ENCODE measurements at regions not wholly inside any gene's neighbourhood (a gene's known extent, or its start where the extent isn't known, plus 50 kb on each side); places are given as distances from the start of the nearest gene placed in this dataset.
"Not testable (repeated sequence)": the region's sequence is repeated elsewhere in the genome, so short reads cannot be mapped to it uniquely, and the experiment has no call there.

- Histone ChIP-seq H3F3A (ENCODE audit: insufficient read depth, low read length) (no peaks in the 10 kb centered on the region), H3K9me2 (replicated peaks; ENCODE audit: insufficient read depth, low read length) (no peaks in the 10 kb centered on the region), H3K27ac (ENCODE audit: low read length) (no peak overlapping the region), H3K9me3 (replicated peaks; ENCODE audit: insufficient read depth, low read length) (no peaks in the 10 kb centered on the region), H4K20me1 (ENCODE audit: insufficient read depth, low read length) (no peaks in the 10 kb centered on the region), H3K4me3 (ENCODE audit: low read length) (no peak overlapping the region), H3K4me2 (ENCODE audit: low read depth, low read length) (no peak overlapping the region), H3K9ac (ENCODE audit: low read length) (no peak overlapping the region), H2AFZ (ENCODE audit: low read length) (no peak overlapping the region), H3K27me3 (replicated peaks; ENCODE audit: insufficient read depth, low read length) (no peaks in the 10 kb centered on the region), H3K36me3 (replicated peaks; ENCODE audit: insufficient read depth, low read length) (no peaks in the 10 kb centered on the region), H3K79me2 (ENCODE audit: low read length) (no peaks in the 10 kb centered on the region), H3K4me1 (ENCODE audit: low read length) (no peaks in the 10 kb centered on the region)
- TF ChIP-seq EZH2 (optimal IDR thresholded peaks at IDR 0.05; ENCODE audit: low read depth, low read length) = no peak
- TF ChIP-seq CTCF (IDR thresholded peaks at IDR 0.05; ENCODE audit: low read length) = no peak
- TF ChIP-seq EZH2phosphoT487 (IDR thresholded peaks at IDR 0.05; ENCODE audit: low read length) = no peak
- no peak for DNase-seq
These were observed 73.5 kb upstream of the RASGRP1 start for GRCh38 chr15:38638126-38638525.

- Histone ChIP-seq H3K9ac (ENCODE audit: low read length) (no peak overlapping the region), H3F3A (ENCODE audit: insufficient read depth, low read length) (no peaks in the 10 kb centered on the region), H2AFZ (ENCODE audit: low read length) (no peak overlapping the region), H4K20me1 (ENCODE audit: insufficient read depth, low read length) (no peaks in the 10 kb centered on the region), H3K27ac (ENCODE audit: low read length) (no peak overlapping the region), H3K9me3 (replicated peaks; ENCODE audit: insufficient read depth, low read length) (no peaks in the 10 kb centered on the region), H3K36me3 (replicated peaks; ENCODE audit: insufficient read depth, low read length) (no peaks in the 10 kb centered on the region), H3K4me3 (ENCODE audit: low read length) (no peak overlapping the region), H3K9me2 (replicated peaks; ENCODE audit: insufficient read depth, low read length) (no peaks in the 10 kb centered on the region), H3K27me3 (replicated peaks; ENCODE audit: insufficient read depth, low read length) (no peaks in the 10 kb centered on the region), H3K79me2 (ENCODE audit: low read length) (no peaks in the 10 kb centered on the region), H3K4me2 (ENCODE audit: low read depth, low read length) (no peak overlapping the region), H3K4me1 (ENCODE audit: low read length) (no peaks in the 10 kb centered on the region)
- no peak for TF ChIP-seq EZH2phosphoT487 (IDR thresholded peaks at IDR 0.05; ENCODE audit: low read length)
- no peak for TF ChIP-seq CTCF (IDR thresholded peaks at IDR 0.05; ENCODE audit: low read length)
- TF ChIP-seq EZH2 (optimal IDR thresholded peaks at IDR 0.05; ENCODE audit: low read depth, low read length) = no peak
- DNase-seq = no peak
These were observed 74.2 kb upstream of the RASGRP1 start for GRCh38 chr15:38638811-38639210.

- Histone ChIP-seq H3K27me3 (replicated peaks; ENCODE audit: insufficient read depth, low read length) (no peaks in the 10 kb centered on the region), H2AFZ (ENCODE audit: low read length) (no peak overlapping the region), H3K4me3 (ENCODE audit: low read length) (no peak overlapping the region), H3K9ac (ENCODE audit: low read length) (no peak overlapping the region), H3K36me3 (replicated peaks; ENCODE audit: insufficient read depth, low read length) (no peaks in the 10 kb centered on the region), H3F3A (ENCODE audit: insufficient read depth, low read length) (no peaks in the 10 kb centered on the region), H3K9me2 (replicated peaks; ENCODE audit: insufficient read depth, low read length) (no peaks in the 10 kb centered on the region), H3K9me3 (replicated peaks; ENCODE audit: insufficient read depth, low read length) (no peaks in the 10 kb centered on the region), H3K4me1 (ENCODE audit: low read length) (no peaks in the 10 kb centered on the region), H4K20me1 (ENCODE audit: insufficient read depth, low read length) (no peaks in the 10 kb centered on the region), H3K79me2 (ENCODE audit: low read length) (no peaks in the 10 kb centered on the region), H3K27ac (ENCODE audit: low read length) (no peak overlapping the region), H3K4me2 (ENCODE audit: low read depth, low read length) (no peak overlapping the region)
- no peak for TF ChIP-seq EZH2phosphoT487 (IDR thresholded peaks at IDR 0.05; ENCODE audit: low read length)
- TF ChIP-seq EZH2 (optimal IDR thresholded peaks at IDR 0.05; ENCODE audit: low read depth, low read length) = no peak
- TF ChIP-seq CTCF (IDR thresholded peaks at IDR 0.05; ENCODE audit: low read length) = no peak
- peak; percentile 20 for DNase-seq
These were observed 78.2 kb upstream of the RASGRP1 start for GRCh38 chr15:38642689-38643270.

GRCh38 chr15:38644353-38644752 is 79.7 kb upstream of the RASGRP1 start:
- not testable (repeated sequence) for H3K27ac ChIP-seq (ENCODE audit: low read length); H4K20me1 ChIP-seq (ENCODE audit: insufficient read depth, low read length); H3K79me2 ChIP-seq (ENCODE audit: low read length); H3F3A ChIP-seq (ENCODE audit: insufficient read depth, low read length); H2AFZ ChIP-seq (ENCODE audit: low read length); H3K4me3 ChIP-seq (ENCODE audit: low read length); H3K4me1 ChIP-seq (ENCODE audit: low read length); H3K36me3 ChIP-seq (replicated peaks; ENCODE audit: insufficient read depth, low read length); H3K9me2 ChIP-seq (replicated peaks; ENCODE audit: insufficient read depth, low read length); DNase-seq; H3K9me3 ChIP-seq (replicated peaks; ENCODE audit: insufficient read depth, low read length); H3K4me2 ChIP-seq (ENCODE audit: low read depth, low read length); H3K27me3 ChIP-seq (replicated peaks; ENCODE audit: insufficient read depth, low read length); H3K9ac ChIP-seq (ENCODE audit: low read length)

Measured in MM.1S (cell line).